ENCODE measurements at regions not wholly inside any gene's neighbourhood (a gene's known extent, or its start where the extent isn't known, plus 50 kb on each side); places are given as distances from the start of the nearest gene placed in this dataset.

DNA sequence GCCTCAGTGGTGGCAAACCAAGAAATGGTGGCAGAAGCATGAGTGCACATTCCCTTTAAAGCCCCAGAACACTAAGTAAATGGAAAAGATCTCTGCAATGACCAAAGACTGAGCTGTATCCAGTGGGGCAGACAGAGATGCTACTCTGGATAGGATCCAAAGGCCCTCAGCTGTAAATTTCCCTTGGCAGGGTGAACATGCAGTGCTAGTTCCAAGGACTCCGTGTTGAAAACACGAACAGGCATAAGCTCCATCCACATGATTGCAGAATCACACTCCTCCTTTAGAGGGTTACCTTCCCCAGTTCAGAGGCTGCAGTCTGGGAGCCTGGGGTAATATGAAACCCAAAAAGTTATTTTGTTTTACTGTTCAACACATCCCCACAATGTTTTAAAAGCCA, 98.6 kb upstream of the KLF7 start:
- TF ChIP-seq, protein P1, sequence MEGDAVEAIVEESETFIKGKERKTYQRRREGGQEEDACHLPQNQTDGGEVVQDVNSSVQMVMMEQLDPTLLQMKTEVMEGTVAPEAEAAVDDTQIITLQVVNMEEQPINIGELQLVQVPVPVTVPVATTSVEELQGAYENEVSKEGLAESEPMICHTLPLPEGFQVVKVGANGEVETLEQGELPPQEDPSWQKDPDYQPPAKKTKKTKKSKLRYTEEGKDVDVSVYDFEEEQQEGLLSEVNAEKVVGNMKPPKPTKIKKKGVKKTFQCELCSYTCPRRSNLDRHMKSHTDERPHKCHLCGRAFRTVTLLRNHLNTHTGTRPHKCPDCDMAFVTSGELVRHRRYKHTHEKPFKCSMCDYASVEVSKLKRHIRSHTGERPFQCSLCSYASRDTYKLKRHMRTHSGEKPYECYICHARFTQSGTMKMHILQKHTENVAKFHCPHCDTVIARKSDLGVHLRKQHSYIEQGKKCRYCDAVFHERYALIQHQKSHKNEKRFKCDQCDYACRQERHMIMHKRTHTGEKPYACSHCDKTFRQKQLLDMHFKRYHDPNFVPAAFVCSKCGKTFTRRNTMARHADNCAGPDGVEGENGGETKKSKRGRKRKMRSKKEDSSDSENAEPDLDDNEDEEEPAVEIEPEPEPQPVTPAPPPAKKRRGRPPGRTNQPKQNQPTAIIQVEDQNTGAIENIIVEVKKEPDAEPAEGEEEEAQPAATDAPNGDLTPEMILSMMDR (IDR thresholded peaks at IDR 0.05) = no peak
- no peak for TF ChIP-seq POLR2A (IDR thresholded peaks at IDR 0.05)
